ENCODE measurements at regions not wholly inside any gene's neighbourhood (a gene's known extent, or its start where the extent isn't known, plus 50 kb on each side); places are given as distances from the start of the nearest gene placed in this dataset.

- no peaks in the 10 kb centered on the region for H3K9me2 ChIP-seq (ENCODE audit: low read depth, low read length)
- no peak overlapping the region for H3K4me3 ChIP-seq (ENCODE audit: low read depth, low read length, poor library complexity, severe bottlenecking)
- H3K27me3 ChIP-seq (ENCODE audit: insufficient read depth, low read length), result no peaks in the 10 kb centered on the region
- no peaks in the 10 kb centered on the region for H4K20me1 ChIP-seq (ENCODE audit: insufficient read depth, low read length)
- no peak overlapping the region for H3K27ac ChIP-seq (ENCODE audit: low read depth, low read length, poor library complexity, severe bottlenecking)
- no peaks in the 10 kb centered on the region for H3K4me1 ChIP-seq (ENCODE audit: insufficient read depth, low read length, severe bottlenecking)
- no peaks in the 10 kb centered on the region for H3K36me3 ChIP-seq (ENCODE audit: insufficient read depth, low read length)
- no peak overlapping the region for H3K9ac ChIP-seq (ENCODE audit: low read length)
- H2AFZ ChIP-seq (ENCODE audit: low read length), result no peak overlapping the region
- H3K79me2 ChIP-seq (ENCODE audit: insufficient read depth, low read length), result no peaks in the 10 kb centered on the region
- H3F3A ChIP-seq (ENCODE audit: insufficient read depth, low read length), result no peaks in the 10 kb centered on the region
- H3K9me3 ChIP-seq (ENCODE audit: low read length), result no peaks in the 10 kb centered on the region
- TF ChIP-seq CTCF (IDR thresholded peaks at IDR 0.05; ENCODE audit: low read length), result no peak
- no peak for TF ChIP-seq EZH2 (IDR thresholded peaks at IDR 0.05; ENCODE audit: borderline replicate concordance, low read length)
- H3K4me2 ChIP-seq (ENCODE audit: low read length), result no peak overlapping the region
Measured at GRCh38 chr3:31142139-31142538, 247.7 kb upstream of the GADL1 start.

DNA sequence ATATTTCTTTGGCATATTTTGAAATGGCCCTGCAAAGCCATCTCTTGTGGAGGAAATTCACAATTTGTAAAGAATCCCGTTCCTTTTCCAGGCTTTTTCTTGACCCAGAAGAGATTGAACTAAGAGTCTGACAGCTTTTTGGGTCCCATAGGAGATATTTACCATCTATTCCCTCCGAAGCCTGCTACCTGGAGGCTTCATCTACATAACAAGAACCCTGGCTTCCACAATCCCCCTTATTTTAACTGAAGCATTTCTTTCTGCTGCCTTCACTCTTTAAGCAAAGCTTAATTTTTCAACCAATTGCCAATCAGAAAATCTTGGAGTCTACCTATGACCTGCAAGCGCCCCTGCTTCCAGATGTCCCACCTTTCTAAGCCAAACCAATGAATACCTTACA is 248.1 kb upstream of the GADL1 start:
- Histone ChIP-seq H3K4me3 (ENCODE audit: low read depth, low read length, poor library complexity, severe bottlenecking) (no peak overlapping the region), H3K4me2 (ENCODE audit: low read length) (no peak overlapping the region), H3K27me3 (ENCODE audit: insufficient read depth, low read length) (no peaks in the 10 kb centered on the region), H2AFZ (ENCODE audit: low read length) (no peak overlapping the region), H3K36me3 (ENCODE audit: insufficient read depth, low read length) (no peaks in the 10 kb centered on the region), H3K4me1 (ENCODE audit: insufficient read depth, low read length, severe bottlenecking) (no peaks in the 10 kb centered on the region), H3F3A (ENCODE audit: insufficient read depth, low read length) (no peaks in the 10 kb centered on the region), H3K9ac (ENCODE audit: low read length) (no peak overlapping the region), H3K9me3 (ENCODE audit: low read length) (no peaks in the 10 kb centered on the region), H4K20me1 (ENCODE audit: insufficient read depth, low read length) (no peaks in the 10 kb centered on the region), H3K27ac (ENCODE audit: low read depth, low read length, poor library complexity, severe bottlenecking) (no peak overlapping the region), H3K9me2 (ENCODE audit: low read depth, low read length) (no peaks in the 10 kb centered on the region), H3K79me2 (ENCODE audit: insufficient read depth, low read length) (no peaks in the 10 kb centered on the region)
- TF ChIP-seq CTCF (IDR thresholded peaks at IDR 0.05; ENCODE audit: low read length), result no peak
- TF ChIP-seq EZH2 (IDR thresholded peaks at IDR 0.05; ENCODE audit: borderline replicate concordance, low read length), result no peak

GRCh38 chr3:31145062-31145461 is 250.6 kb upstream of the GADL1 start:
- no peaks in the 10 kb centered on the region for H3K4me1 ChIP-seq (ENCODE audit: insufficient read depth, low read length, severe bottlenecking)
- H2AFZ ChIP-seq (ENCODE audit: low read length), result no peak overlapping the region
- H3K9ac ChIP-seq (ENCODE audit: low read length), result no peak overlapping the region
- no peaks in the 10 kb centered on the region for H3K9me3 ChIP-seq (ENCODE audit: low read length)
- H3K27ac ChIP-seq (ENCODE audit: low read depth, low read length, poor library complexity, severe bottlenecking), result no peak overlapping the region
- no peaks in the 10 kb centered on the region for H3K36me3 ChIP-seq (ENCODE audit: insufficient read depth, low read length)
- H3K9me2 ChIP-seq (ENCODE audit: low read depth, low read length), result no peaks in the 10 kb centered on the region
- TF ChIP-seq EZH2 (IDR thresholded peaks at IDR 0.05; ENCODE audit: borderline replicate concordance, low read length), result no peak
- TF ChIP-seq CTCF (IDR thresholded peaks at IDR 0.05; ENCODE audit: low read length), result no peak
- H4K20me1 ChIP-seq (ENCODE audit: insufficient read depth, low read length), result no peaks in the 10 kb centered on the region
- no peak overlapping the region for H3K4me3 ChIP-seq (ENCODE audit: low read depth, low read length, poor library complexity, severe bottlenecking)
- no peak overlapping the region for H3K4me2 ChIP-seq (ENCODE audit: low read length)
- no peaks in the 10 kb centered on the region for H3K27me3 ChIP-seq (ENCODE audit: insufficient read depth, low read length)
- H3F3A ChIP-seq (ENCODE audit: insufficient read depth, low read length), result no peaks in the 10 kb centered on the region
- no peaks in the 10 kb centered on the region for H3K79me2 ChIP-seq (ENCODE audit: insufficient read depth, low read length)
